ENCODE measurements at regions not wholly inside any gene's neighbourhood (a gene's known extent, or its start where the extent isn't known, plus 50 kb on each side); places are given as distances from the start of the nearest gene placed in this dataset.

DNA sequence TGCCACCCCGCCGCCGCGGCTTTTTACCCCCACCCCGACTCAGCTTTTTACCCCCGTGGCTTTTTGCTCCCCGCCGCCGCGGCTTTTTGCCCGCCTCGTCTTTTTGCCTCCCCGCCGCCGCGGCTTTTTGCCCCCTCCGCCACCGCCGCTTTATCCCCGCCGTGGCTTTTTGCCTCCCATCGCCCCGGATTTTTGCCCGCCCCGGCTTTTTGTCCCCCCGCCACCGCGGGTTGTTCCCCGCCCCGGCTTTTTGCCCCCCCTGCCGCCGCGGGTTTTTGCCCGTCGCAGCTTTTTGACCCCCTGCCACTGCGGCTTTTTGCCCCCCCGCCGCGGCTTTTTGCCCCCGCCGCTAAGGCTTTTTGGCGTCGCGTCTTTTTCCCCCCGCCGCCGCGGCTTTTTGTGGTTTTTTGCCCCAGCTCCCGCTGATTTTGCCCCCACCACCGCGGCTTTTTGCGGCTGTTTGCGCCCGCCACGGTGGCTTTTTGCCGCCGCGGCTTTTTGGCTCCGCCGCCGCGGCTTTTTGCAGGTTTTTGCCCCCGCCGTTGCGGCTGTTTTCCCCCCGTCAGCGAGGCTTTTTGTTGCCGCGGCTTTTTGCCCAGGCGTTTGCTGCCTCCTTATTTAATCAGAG, 597.2 kb downstream of the GOLGA6L6 start:
- TF ChIP-seq POLR2A (IDR thresholded peaks at IDR 0.05) = no peak
- TF ChIP-seq CTCF (IDR thresholded peaks at IDR 0.05) = no peak
- no peak for TF ChIP-seq EP300 (IDR thresholded peaks at IDR 0.05)
